ENCODE measurements at regions not wholly inside any gene's neighbourhood (a gene's known extent, or its start where the extent isn't known, plus 50 kb on each side); places are given as distances from the start of the nearest gene placed in this dataset.

DNA sequence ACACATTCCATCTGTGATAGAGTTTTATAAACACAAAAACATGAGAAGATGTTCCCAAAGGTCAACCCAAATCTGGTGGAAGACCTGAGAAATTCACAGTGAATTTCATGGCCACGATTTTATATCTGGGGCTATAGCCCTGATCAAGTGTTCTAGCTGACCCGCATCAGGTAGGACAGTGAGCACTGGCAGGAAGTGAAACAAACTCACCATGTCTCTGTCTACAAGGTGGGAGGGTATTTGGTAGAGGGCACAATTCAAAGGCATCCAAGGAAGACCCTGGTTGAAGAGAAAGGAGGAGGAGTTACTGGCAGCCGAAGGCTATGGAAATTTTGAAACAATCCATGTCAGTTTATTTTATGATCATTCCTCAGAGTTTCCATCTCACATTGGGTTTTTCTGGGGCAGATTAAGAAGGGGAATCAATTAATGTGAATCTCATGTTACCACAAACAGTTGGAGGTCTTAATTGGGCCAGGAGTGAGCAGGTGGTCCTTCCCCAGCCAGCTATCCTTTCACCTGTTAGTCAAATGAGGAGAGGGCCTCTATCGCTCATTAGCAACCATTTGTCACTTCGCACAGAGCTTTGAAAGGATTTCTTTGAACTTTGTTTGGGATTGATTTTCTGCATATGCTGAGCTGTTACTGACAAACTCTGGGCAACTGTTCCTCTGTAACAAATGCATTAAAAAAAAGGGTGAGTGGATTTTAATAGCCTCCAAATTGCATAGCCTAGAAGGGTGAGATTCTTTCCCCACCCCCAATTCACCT, 612.0 kb upstream of the CLINT1 start:
- TF ChIP-seq, protein P1, sequence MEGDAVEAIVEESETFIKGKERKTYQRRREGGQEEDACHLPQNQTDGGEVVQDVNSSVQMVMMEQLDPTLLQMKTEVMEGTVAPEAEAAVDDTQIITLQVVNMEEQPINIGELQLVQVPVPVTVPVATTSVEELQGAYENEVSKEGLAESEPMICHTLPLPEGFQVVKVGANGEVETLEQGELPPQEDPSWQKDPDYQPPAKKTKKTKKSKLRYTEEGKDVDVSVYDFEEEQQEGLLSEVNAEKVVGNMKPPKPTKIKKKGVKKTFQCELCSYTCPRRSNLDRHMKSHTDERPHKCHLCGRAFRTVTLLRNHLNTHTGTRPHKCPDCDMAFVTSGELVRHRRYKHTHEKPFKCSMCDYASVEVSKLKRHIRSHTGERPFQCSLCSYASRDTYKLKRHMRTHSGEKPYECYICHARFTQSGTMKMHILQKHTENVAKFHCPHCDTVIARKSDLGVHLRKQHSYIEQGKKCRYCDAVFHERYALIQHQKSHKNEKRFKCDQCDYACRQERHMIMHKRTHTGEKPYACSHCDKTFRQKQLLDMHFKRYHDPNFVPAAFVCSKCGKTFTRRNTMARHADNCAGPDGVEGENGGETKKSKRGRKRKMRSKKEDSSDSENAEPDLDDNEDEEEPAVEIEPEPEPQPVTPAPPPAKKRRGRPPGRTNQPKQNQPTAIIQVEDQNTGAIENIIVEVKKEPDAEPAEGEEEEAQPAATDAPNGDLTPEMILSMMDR (IDR thresholded peaks at IDR 0.05): no peak
- Mint-ChIP-seq H3K27ac (ENCODE audit: unreplicated experiment) (no peak overlapping the region), H3K4me1 (ENCODE audit: low read depth) (no peaks in the 10 kb centered on the region), H3K4me3 (ENCODE audit: unreplicated experiment) (no peak overlapping the region), H3K36me3 (ENCODE audit: low read depth) (no peaks in the 10 kb centered on the region), H3K27me3 (ENCODE audit: low read depth) (no peaks in the 10 kb centered on the region), H3K9me3 (ENCODE audit: low read depth) (peaks cover 6% of the 10 kb centered on the region)
- no peak for DNase-seq (ENCODE audit: low spot score)

DNA sequence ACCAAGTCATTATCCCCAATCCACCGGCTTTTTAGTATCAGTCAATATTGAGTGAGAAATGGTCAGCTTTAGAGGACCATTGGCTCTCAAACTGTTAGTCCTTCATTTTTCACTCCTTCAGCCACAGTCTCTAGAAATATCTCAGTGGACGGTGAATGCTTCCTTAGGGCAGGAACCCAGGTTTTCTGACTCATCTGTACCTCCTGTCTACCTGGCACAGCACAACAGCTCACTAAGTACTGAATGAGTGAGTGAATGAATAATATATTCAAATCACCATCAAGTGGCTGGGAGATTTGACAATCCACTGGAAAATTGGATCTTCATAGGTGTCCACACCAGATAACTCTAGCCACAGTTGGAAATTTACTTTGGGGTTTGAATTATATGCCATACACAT, 609.5 kb upstream of the CLINT1 start:
- TF ChIP-seq, protein P1 (IDR thresholded peaks at IDR 0.05): no peak
- Mint-ChIP-seq H3K27me3 (ENCODE audit: low read depth) (no peaks in the 10 kb centered on the region), H3K4me3 (ENCODE audit: unreplicated experiment) (no peak overlapping the region), H3K27ac (ENCODE audit: unreplicated experiment) (no peak overlapping the region), H3K36me3 (ENCODE audit: low read depth) (no peaks in the 10 kb centered on the region), H3K4me1 (ENCODE audit: low read depth) (no peaks in the 10 kb centered on the region), H3K9me3 (ENCODE audit: low read depth) (peaks cover 6% of the 10 kb centered on the region)
- DNase-seq (ENCODE audit: low spot score): no peak

DNA sequence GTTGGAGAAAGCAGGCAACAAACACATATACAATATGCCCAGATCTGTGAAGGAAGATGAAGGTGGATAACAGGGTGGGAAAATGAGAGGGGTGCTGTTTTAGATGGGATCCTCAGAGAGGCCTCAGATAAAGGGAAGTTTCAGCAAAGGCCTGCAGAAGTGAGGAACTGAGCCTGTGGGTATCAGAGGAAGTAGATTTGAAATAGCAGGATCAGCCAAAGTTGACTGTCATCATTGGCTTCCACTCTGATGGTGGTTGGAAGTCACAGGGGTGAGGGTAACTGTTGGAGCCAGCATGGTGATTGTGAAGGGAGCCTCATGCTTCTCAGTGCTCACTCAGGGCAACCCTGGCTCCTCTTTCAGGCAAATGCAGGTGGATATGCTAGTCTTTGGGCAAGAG, 607.2 kb upstream of the CLINT1 start:
- Mint-ChIP-seq H3K4me1 (ENCODE audit: low read depth) (no peaks in the 10 kb centered on the region), H3K9me3 (ENCODE audit: low read depth) (peaks cover 6% of the 10 kb centered on the region), H3K27me3 (ENCODE audit: low read depth) (no peaks in the 10 kb centered on the region), H3K27ac (ENCODE audit: unreplicated experiment) (no peak overlapping the region), H3K36me3 (ENCODE audit: low read depth) (no peaks in the 10 kb centered on the region), H3K4me3 (ENCODE audit: unreplicated experiment) (no peak overlapping the region)
- no peak for DNase-seq (ENCODE audit: low spot score)
- TF ChIP-seq, protein P1 (IDR thresholded peaks at IDR 0.05): no peak

DNA sequence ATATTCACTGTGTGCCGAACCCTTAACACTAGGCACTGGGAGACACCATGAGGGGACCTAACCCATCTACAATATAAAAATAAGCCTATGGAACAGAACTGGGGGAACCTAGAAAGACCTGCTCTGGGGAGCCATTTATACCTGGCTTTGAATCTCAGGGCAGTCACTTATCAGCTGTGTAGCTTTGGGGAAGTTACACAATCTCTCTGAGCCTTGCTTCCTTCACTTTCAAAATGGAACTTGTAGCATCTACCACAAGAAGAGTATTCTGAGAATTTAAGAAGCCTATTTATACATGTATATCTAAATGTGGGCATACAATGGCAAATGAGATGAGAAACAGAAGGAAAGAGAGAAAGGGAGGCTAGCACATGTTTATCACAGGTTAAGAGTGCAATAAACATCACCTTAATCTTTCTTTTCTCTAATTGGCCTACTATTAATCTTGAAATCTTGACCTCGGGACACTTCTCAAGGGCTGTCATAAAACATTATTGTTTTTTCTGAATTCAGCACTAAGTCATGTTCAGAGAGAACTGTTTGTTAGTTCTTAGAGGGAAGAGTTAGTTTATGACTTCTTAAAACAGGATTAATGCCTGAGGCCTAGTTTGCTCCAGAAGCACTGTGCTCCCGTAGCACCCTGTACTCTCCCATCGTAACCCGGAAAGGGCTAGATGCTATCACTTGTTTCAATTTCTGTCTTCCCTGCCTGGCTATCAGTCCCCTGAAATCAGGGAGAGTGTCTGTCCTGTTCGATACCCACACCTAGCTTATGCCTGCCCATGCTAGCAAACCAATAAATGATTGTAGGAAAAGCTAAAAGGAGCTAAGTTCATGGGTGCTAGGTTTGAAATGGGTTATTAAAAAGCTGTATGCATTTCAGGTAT, 606.4 kb upstream of the CLINT1 start:
- H3K36me3 Mint-ChIP-seq (ENCODE audit: low read depth): no peaks in the 10 kb centered on the region
- no peak for DNase-seq (ENCODE audit: low spot score)

DNA sequence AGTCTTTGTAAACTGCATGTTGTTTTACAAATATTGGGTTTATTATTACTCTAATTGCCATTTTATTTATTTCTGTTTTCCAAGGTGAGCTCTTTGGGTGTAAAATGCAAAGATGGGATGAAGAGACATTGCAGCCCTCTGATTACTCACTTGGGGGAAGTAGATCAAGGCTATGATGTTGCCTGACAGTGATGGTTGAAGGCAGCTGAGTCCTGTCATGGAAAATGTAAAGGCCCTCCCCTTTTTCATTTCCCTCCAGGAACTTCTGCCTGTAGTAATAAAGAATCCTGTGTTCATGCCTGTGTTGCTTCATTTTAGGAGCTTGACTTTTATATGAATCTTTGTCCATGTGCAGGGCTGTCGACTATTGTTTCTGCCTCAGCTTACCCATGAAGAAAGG, 605.4 kb upstream of the CLINT1 start:
- no peaks in the 10 kb centered on the region for H3K27me3 Mint-ChIP-seq (ENCODE audit: low read depth)
- H3K4me1 Mint-ChIP-seq (ENCODE audit: low read depth): no peaks in the 10 kb centered on the region
- H3K9me3 Mint-ChIP-seq (ENCODE audit: low read depth): peaks cover 6% of the 10 kb centered on the region
- H3K36me3 Mint-ChIP-seq (ENCODE audit: low read depth): no peaks in the 10 kb centered on the region
- no peak overlapping the region for H3K27ac Mint-ChIP-seq (ENCODE audit: unreplicated experiment)
- no peak for DNase-seq (ENCODE audit: low spot score)
- TF ChIP-seq, protein P1 (IDR thresholded peaks at IDR 0.05): no peak
- H3K4me3 Mint-ChIP-seq (ENCODE audit: unreplicated experiment): no peak overlapping the region

More for the DNA sequence above, 606.4 kb upstream of the CLINT1 start:
- Mint-ChIP-seq H3K27ac (ENCODE audit: unreplicated experiment) (no peak overlapping the region), H3K4me1 (ENCODE audit: low read depth) (no peaks in the 10 kb centered on the region), H3K27me3 (ENCODE audit: low read depth) (no peaks in the 10 kb centered on the region), H3K4me3 (ENCODE audit: unreplicated experiment) (no peak overlapping the region), H3K9me3 (ENCODE audit: low read depth) (peaks cover 6% of the 10 kb centered on the region)
- TF ChIP-seq, protein P1 (IDR thresholded peaks at IDR 0.05): no peak
